CD4-positive, alpha-beta T cell treated with Interferon gamma for 1 hour (primary cell): ENCODE measurements at regions not wholly inside any gene's neighbourhood (a gene's known extent, or its start where the extent isn't known, plus 50 kb on each side); places are given as distances from the start of the nearest gene placed in this dataset.
"Not testable (repeated sequence)": the region's sequence is repeated elsewhere in the genome, so short reads cannot be mapped to it uniquely, and the experiment has no call there.

Experiments
- DNase-seq: peaks from one replicate; pipeline ENCODE4 v3.0.0-alpha.2; 2020

DNA sequence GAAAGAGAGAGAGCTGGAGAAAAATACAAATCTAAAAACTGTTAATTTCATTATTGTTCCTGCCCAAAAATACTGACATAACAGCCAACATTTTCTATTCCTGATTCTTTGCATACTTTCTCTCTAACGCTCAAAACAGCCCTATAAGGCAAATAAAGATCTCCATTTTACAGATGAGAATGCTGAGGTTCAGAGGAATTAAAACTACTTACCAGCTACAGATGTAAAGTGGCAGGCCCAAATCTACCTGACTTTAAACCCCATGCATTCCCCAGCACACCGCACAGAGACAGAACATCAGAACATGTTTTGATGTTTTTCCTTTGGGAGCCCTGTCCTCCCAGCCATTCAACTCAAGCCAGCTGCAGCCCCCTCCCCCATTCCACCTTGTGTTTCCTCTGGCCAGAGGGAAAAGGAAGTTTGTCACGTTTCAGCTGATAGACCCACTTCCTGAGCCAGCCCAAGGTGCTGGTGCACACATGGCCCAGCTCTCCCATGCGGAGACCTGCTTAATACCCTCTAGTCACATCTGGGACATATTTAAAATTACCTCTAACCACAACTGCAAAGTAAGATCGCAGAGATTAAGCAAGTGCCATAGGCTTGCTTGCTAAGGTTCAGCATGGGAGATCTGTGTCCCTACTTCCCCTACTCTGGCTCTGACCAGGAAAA, 133.1 kb upstream of the NFIA start:
- no peak for DNase-seq

DNA sequence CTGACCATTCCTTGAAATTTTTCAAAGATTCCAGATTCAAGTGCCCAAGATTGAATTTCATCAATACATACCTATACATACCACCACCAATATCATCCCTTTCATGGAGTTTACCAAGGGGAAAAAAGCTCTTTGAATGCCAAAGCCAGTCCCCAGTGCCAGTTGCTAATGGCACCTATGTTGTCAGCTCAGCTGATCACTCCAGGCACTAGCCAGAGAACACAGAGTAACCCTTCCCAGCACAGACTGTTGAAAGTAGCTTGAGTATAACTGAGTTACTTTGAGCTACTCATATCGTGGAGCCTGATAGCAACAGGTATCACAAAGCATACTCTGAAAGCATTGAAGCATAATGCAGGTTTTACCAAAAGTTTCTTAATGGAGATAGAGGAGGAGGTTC, 133.9 kb upstream of the NFIA start:
- DNase-seq: no peak

DNA sequence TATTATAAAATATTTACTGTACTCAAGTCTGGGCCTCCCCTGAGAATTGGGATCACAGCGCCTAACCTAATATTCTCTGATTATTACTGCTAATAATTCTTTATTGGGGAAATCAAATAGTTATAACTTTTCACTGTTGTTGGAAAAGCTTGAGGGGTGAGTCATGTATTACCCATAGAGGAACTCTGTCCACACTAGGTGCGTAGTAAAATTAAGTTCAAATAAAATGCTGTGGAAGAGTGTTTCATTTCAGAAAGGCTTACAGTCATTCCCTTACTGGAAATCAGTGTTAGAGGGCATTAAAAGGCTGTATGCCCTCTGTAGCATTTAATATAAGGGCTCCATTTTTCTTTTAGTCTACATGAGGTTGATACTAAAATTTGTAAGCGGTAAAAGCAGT, 135.0 kb upstream of the NFIA start:
- no peak for DNase-seq

DNA sequence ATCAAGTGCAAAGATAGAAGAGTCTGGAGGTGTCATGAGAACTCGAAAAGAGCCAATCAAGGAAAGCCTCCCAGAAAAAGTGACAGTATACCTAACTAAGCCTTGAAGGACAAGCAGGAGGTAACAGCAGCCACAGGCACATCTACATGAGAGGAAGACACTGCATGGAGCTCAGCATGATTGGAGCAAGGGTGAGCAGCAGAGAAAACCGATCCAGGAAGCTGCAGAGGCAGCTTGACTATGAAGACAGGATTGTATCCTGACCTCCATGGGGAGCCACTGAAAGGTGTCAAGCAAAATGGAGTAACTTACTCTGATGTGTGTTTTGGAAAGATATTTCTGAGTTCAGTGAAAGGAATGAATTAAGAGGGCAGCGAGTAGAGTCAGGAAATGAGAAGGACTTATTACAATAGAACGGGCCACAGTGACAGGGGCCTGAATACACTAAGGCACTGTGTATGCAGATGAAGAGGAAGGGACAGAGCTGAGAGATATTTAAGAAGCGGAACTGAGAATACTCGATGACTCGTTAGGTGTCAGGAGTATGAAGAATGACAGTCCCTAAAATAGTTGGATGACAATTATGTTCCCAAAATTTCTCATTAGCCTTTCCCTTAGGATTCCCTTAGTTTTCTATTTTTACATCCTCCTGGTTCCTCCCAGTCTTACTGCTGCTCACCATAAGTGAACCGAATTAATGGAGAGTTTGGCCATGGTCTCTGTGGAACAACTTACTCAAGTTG, 139.3 kb upstream of the NFIA start:
- no peak for DNase-seq

DNA sequence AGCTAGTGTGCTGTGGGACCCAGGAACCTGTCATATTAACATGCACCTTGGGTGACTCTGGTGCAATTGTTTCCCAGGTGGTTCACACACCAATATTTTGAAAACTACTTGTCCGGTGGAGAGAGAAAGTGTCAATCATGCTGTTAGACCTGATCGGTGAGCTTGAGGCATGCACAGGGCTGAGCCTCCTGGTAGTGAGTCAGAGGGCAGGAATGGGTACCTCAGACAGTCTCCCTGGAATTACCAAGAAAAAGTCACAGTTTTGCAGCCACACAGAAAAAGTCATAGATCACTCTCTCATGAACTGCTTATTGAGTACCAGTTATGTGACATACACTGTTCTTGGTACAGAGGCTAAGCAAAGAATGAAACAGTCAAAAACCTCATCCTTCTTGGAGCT, 140.1 kb upstream of the NFIA start:
- no peak for DNase-seq

DNA sequence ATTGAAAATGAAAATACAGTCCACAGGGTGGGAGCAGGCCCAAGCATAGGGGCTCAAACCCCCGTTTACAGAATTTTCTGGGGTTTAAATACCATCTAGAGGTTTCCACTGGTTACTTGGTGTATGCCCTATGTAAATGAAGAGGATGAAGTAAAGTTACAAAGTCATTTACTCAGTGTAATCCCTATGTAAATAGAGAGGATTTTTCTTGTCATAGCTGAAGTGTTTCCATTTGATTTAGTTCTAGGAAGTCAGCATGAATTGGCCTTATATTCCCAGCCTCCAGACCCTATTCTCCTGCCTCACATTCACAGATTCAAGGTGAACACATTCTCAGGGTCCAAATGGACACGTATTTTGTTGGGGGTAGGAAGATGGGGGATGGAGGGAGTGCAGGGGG, 141.7 kb upstream of the NFIA start:
- DNase-seq: not testable (repeated sequence)

DNA sequence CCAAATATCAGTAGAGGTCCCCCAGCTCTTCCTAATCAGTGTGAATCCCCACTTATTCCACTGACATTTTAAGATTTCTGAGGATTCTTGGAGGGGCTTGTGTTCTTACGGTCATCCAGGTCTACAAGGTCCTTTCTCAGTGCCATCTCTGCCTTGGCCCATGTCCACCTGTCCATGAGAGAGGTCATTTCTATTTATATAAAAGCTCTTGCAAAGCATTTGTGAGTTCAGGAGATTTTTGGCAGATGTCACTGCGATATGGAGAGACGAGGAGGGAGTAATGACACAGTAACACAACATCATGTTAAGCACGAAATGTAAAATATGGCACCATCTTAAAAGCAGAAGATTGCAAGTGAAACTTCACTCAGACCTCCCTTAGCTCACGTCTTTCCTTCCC, 144.6 kb upstream of the NFIA start:
- no peak for DNase-seq

DNA sequence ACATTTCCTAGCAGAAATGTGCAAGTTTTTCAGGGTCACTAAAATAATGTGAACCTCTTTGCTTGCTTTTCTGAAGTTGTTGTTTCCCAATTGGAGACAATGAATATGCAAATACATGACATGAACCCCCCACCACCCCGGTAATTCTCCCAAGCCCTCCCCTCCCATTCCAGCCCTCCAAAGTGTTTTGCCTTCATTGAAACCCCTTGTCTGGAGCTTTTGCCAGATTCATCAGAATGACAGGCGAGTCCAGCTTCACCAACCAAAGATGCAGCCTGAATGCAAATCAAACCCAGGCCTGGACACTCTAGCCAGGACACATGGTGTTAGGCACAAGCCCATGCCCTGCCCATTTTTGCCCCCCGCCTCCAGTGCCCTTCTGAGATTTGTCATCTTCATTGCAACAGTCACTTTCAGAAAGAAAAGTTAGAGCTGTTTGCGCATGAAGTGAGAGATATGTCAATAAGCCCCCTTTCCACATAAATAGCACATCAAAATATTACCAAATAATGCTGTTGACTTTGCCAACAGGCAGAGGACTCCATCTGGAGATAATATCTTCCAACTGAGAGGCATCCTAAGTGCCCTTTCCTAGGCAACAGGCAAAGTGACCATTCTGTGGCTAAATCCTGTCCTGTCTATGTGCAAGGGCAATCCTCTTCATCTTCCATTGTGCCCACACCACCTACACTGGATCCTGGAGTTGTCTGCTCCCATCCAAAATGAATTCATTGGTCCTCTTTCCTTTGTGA, 145.6 kb upstream of the NFIA start:
- no peak for DNase-seq

DNA sequence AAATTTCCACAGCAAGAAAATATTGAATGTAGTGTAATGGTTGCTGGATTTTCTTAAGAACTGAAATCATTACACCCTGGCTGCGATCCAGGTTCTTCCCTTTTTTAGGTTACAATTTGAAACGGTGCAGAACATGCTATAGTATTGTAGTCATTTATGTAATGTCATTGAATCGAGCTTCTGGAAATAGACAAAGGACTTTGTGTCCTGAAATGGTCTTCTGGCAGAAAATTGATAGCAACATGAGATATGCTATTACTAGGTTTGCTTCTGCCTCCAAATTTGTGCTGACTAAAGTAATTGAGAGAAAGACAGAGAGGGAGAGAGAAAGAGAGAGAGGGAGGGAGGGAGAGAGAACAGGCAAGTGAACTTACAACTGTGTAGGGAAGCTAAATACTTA, 146.2 kb upstream of the NFIA start:
- no peak for DNase-seq

DNA sequence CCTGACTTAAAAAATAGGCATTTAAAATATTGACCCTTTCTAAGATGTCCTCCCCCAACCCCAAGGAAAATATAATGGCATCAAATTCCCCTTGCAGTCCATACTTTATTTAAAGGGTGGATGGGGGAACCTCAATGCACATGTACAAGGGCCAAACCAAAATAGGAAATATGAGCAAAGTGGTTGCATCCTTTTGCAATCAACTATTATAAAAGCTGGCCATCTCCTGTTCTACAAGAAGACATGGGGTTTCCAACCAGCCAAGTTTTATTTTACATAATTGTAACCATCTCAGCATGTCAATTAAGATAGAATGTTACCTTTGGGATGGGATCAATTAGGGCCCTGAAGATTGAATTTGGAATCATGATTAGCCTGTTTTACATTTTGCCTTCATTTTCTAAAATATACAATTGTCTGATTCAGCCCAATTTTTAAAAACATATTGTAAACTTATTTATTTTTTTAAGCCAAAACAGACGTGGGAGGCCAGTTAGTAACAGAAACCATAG, 146.7 kb upstream of the NFIA start:
- no peak for DNase-seq

DNA sequence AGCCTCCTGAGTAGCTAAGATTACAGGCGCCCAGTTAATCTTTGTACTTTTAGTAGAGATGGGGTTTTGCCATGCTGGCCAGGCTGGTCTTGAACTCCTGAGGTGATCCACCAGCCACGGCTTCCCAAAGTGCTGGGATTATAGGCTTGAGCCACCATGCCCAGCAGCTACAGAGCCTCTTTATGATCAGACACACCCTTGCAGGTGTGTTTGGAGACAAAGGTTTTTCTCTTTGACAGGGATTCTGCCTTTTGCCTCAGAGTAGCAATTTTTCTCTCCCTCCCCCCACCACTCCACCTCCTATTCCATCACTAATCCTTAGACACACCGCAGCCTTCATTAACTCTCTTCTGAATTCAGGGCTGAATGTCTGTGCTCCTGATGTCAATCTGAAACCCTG, 152.2 kb upstream of the NFIA start:
- DNase-seq: no peak

DNA sequence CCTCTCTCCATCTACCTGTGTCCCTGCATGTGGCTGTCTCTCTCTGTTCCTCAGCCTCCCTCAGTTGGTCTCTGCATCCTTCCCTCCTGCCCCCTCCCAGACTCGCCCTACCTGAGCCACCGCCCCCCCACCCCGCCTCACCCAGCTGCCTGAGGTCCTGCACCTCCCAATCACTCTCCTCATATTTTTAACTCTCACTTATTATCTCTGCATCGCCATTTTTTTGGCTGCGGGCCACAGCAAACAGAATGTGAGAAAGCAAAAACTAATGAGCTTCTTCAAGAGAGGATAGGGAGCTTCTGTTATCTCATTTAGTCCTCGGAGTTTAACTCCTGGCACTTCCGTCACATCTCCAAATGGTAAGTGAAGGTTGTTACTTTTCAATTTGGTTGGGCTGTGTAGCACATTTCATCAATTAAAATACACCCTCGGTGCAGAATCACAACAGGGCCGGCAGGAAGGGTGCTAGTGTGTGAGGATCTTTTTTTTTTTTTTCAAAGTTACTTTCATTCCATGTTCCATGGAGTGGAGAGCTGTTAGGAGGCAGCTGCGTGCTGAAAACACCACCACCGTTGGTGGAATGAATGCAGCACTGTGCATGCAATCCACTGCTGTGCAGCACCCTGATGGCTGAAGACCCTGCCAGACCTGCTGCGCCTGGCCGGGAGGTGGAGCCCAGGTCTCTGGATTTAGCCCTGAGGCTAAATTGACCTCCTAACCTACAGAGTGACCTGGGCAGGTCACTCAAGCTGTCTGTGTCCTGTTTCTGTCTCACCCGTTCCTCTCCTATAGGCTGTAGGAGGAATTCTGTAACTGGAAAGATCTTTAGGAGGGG, 157.2 kb upstream of the NFIA start:
- DNase-seq: no peak

DNA sequence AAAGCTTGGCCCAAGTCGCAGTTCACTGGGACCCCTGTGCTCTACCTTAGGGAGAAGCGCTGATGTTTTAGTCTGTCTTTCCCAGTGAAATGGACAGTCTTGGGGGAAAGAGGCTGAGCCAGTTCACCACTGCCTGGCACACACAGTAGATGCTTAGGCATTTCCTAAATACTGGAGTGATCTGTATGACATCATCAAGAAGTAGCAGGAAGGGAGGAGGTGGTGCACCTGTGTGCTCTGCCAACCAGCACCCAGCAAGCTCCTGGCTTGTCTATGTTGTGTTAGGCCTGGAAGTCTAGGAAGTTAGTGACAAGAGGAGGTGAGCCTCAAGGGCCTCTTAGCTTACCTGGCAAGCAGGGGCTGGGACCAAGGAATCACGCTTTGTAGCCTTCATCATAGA, 158.2 kb upstream of the NFIA start:
- no peak for DNase-seq

DNA sequence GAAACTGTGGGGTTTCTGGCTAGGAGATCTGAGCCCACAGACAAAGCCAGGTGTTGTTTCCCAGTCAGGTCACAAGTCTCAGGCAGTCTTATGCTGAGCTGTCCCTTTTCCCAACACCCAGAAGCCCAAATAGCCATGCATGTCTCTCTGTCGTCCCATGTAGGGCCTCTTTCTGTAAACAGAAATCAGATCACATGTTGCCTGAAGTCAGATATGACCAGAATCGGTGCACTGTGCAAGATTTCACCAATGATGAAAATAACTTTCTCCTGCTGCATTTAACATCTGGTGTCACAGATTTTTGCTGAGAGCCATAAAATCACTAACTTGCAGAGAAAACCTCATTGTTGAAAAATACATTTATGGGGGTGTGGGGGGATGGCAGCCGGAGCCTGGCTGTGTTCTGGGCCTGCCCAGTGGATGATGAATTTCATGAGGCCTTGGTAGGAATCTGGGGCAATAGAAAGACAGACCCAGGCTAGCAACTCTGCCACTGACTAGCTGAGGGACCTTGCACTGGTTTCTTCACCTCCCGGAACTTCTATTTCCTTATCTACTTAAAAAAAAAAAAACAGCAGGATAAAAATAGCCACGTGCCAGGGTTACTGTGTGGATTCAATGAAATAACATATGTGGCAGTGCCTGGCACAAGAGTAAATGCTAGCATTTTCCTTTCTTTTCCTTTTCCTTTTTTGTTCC, 158.8 kb upstream of the NFIA start:
- no peak for DNase-seq

DNA sequence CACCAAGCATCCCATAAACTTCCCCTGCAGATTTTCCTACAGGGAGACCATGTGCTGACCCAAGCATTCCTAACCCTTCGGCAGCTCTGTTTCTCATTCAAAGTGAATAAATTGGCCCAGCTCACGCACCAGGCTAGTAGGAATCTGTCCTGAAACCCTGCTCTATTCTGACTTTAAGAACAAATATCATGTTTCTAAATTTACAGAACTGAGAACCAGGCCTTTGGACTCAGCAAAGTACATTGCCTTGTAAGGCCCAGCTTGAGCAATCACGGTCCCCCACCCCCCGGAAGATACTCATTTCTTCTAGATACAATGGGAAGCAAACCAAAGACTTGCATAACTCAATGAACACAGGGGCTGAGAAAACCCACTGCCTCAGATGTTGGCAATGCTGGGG, 160.1 kb upstream of the NFIA start:
- peak; percentile 3 for DNase-seq

DNA sequence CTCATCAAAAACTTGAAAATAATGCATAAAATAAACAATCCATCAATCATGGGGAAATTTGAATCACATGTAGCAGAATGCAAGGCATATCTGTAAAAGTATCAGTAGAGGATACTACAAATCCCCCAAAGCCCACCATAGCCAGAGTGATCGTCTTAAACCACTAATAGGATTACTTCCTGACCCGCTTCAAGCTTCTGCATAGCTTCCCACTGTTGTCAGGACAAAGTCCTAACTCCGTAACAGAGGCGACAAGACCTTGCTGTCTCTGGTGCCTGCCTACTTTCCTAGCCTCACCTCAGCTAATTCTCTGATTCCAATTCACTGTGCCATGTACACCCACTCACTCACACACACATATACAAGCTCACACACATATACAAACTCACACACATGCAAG, 161.2 kb upstream of the NFIA start:
- no peak for DNase-seq

DNA sequence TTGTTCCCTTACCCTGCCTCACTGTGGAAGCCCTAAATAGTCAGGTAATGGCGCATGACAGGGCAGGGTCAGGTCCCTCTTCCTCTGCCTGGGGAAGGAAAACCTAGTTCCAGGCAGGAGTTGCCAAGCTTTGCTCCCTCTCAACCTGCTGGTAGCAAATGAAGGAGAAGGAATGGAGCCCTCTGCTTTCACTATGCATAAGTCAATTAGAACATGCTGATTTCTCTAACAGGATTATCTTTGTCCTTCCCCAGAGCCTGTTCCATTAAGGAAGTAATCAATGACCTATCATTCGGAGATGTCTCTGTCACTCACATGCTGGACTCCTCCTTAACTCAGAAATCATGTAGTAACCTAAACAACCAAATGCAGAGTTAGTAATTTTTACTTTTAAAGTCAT, 161.8 kb upstream of the NFIA start:
- DNase-seq: no peak

DNA sequence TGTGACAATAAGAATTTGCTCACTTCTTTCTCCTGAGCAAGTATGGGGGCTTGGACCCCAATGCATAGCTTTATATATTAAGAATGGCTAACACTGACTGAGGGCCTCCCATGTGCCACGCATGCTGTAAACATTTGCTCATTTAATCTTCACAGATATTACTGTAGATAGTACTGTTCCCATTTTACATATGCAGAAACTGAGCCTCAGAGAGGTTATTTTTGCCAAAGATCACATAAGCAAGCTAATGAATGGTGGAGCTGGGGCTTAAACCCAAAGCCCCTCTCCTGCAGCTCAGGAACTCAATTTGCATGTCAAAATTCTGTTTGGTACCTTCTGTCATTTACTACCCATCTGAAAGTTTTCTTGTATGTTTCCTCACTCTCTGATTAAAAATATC, 163.5 kb upstream of the NFIA start:
- DNase-seq: no peak

DNA sequence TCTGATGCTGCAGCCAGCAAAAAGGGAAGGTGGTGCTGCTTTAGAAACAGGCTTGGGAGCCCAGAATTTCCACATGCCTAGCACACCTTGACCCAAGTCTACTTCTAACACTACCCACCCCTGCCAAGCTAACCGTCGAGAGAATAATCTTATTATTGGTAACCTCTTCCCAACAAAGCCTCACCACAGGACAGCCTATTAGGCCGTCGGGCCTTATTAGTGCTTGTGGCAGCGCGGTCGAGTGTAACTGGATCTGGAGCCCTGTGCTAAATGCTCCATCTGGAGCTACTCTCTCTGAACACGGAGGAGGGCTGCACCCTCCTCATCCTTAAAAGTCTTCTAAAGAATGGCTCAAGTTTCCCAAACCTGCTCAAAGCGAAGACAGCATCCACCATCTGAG, 165.5 kb upstream of the NFIA start:
- no peak for DNase-seq

DNA sequence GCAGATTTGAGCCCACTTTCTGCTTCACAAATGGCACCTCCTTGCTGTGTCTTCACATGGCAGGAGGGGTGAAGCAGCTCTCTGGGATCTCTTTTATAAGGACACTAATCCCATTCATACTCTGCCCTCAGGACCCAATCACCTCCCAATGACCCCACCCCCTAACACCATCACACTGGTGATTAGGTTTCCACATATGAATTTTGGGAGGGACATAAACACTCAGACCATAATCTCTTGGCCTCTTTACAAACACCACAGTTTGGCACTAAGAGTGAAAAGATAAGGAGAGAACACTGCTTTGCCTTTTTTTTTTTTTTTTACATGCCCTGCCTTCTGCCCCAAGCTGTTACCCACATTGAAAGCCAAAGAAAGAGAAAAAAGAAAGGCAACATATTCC, 166.2 kb upstream of the NFIA start:
- no peak for DNase-seq

DNA sequence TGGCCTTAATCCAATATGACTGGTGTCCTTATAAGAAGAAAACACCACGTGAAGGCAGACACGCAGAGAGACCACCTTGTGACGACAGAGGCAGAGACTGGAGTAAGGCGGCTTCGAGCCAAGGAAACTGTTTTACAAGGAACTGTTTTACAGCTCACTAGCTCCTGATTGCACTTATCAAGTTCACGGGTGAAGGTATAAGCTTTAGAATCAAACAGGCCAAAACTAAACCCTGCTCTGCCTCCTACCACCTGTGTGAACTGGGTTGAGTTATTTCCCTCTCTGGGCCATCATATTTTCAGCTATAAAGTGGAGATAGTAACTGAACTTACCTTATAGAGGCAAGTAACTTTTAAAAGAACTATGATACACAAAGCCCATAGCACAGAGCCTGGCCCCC, 166.9 kb upstream of the NFIA start:
- no peak for DNase-seq

DNA sequence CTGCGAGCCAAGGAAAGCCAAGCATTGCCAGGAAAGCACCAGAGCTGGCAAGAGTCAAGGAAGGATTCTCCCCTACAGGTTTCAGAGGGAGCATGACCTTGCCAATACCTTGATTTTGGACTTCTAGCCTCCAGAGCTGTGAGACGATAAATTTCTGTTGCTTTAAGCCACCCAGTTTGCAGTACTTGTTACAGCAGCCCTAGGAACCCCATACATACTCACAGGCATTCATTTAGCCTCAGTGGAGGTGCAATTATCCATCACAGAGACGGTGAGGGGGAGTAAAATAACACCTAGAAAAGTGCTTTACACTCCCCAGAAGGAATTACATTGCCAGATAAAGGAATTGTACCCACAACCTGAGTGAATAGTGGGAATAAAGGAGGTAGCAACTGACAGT, 167.4 kb upstream of the NFIA start:
- DNase-seq: no peak
